Activated naive CD4-positive, alpha-beta T cell treated with anti-CD3 and anti-CD28 coated beads, Interleukin-2, amount 50 U/mL, for 72 hours (primary cell): ENCODE measurements at regions not wholly inside any gene's neighbourhood (a gene's known extent, or its start where the extent isn't known, plus 50 kb on each side); places are given as distances from the start of the nearest gene placed in this dataset.
"Not testable (repeated sequence)": the region's sequence is repeated elsewhere in the genome, so short reads cannot be mapped to it uniquely, and the experiment has no call there.

ENCODE experiments used
- ATAC-seq, 2 donors: fragments of 150-1000 bp; cut with Tn5 transposase; 2 replicates each; pipeline ENCODE4 v1.10.0; 2021; ENCODE audit warnings: mild to moderate bottlenecking in 2 of 2, moderate library complexity in 2 of 2
- DNase-seq, 2 donors: peaks; one replicate each; pipeline ENCODE4 v3.0.0; 2021 to 2022; ENCODE audit warnings: low spot score in 2 of 2
- H3K27ac Mint-ChIP-seq, 2 donors: one replicate each; pipeline ENCODE4 v1.8.0; 2022; ENCODE audit warnings: mild to moderate bottlenecking in 2 of 2, mixed read lengths in 2 of 2
- H3K36me3 Mint-ChIP-seq, 2 donors: one replicate each; pipeline ENCODE4 v1.8.0; 2022; ENCODE audit warnings: mixed read lengths in 2 of 2
- H3K9me3 Mint-ChIP-seq, 2 donors: one replicate each; pipeline ENCODE4 v1.8.0; 2022; ENCODE audit warnings: mixed read lengths in 2 of 2

GRCh38 chr11:38672445-38672844, 2074.4 kb upstream of the RAG2 start:
- Mint-ChIP-seq H3K9me3 (peaks cover 25 to 29% of the 10 kb centered on the region in 2 donors), H3K27ac (no peak overlapping the region), H3K36me3 (peaks cover 0 to 7% of the 10 kb centered on the region in 2 donors)
- ATAC-seq (no peak), DNase-seq (no peak)

- H3K36me3 Mint-ChIP-seq = no peaks in the 10 kb centered on the region
- H3K9me3 Mint-ChIP-seq = peaks cover 6 to 8% of the 10 kb centered on the region in 2 donors
- ATAC-seq = no peak
- no peak for DNase-seq
- no peak overlapping the region for H3K27ac Mint-ChIP-seq
Observed at GRCh38 chr11:38667359-38667758, 2069.3 kb upstream of the RAG2 start.

- H3K9me3 Mint-ChIP-seq = peaks cover 9 to 11% of the 10 kb centered on the region in 2 donors
- no peak overlapping the region for H3K27ac Mint-ChIP-seq
- H3K36me3 Mint-ChIP-seq = no peaks in the 10 kb centered on the region
- no peak for ATAC-seq
- DNase-seq = no peak
Observed at GRCh38 chr11:38648604-38649003, 2050.6 kb upstream of the RAG2 start.

- peaks cover 0 to 6% of the 10 kb centered on the region in 2 donors for H3K36me3 Mint-ChIP-seq
- no peak overlapping the region for H3K27ac Mint-ChIP-seq
- no peak for ATAC-seq
- no peak for DNase-seq
- peaks cover 9 to 11% of the 10 kb centered on the region in 2 donors for H3K9me3 Mint-ChIP-seq
Observed at GRCh38 chr11:38646382-38646781, 2048.3 kb upstream of the RAG2 start.

- Mint-ChIP-seq H3K9me3 (peaks cover 24 to 28% of the 10 kb centered on the region in 2 donors), H3K27ac (no peak overlapping the region), H3K36me3 (peaks cover 0 to 6% of the 10 kb centered on the region in 2 donors)
- ATAC-seq (no peak), DNase-seq (no peak)
Observed at GRCh38 chr11:38640854-38641253, 2042.8 kb upstream of the RAG2 start.

GRCh38 chr11:38612701-38613100, 2014.7 kb upstream of the RAG2 start:
- no peak for DNase-seq
- no peak overlapping the region for H3K27ac Mint-ChIP-seq
- peaks cover 5% of the 10 kb centered on the region in 2 donors for H3K36me3 Mint-ChIP-seq
- no peak for ATAC-seq
- peaks cover 23 to 25% of the 10 kb centered on the region in 2 donors for H3K9me3 Mint-ChIP-seq

GRCh38 chr11:38601371-38601770, 2003.3 kb upstream of the RAG2 start:
- not testable (repeated sequence) for DNase-seq, H3K27ac Mint-ChIP-seq, H3K36me3 Mint-ChIP-seq, ATAC-seq
- H3K9me3 Mint-ChIP-seq = peaks cover 14 to 16% of the 10 kb centered on the region in 2 donors

- Mint-ChIP-seq H3K9me3 (peaks cover 4 to 13% of the 10 kb centered on the region in 2 donors), H3K27ac (no peak overlapping the region), H3K36me3 (peaks cover 0 to 5% of the 10 kb centered on the region in 2 donors)
- no peak for ATAC-seq
- DNase-seq = no peak
Observed at GRCh38 chr11:38598418-38598817, 2000.4 kb upstream of the RAG2 start.

GRCh38 chr11:38595359-38596016, 1997.5 kb upstream of the RAG2 start:
- H3K27ac Mint-ChIP-seq, DNase-seq, H3K9me3 Mint-ChIP-seq, H3K36me3 Mint-ChIP-seq, ATAC-seq: not testable (repeated sequence)

GRCh38 chr11:38594895-38595294, 1996.9 kb upstream of the RAG2 start:
- DNase-seq = no peak
- H3K9me3 Mint-ChIP-seq = peaks cover 0 to 6% of the 10 kb centered on the region in 2 donors
- no peak for ATAC-seq
- H3K27ac Mint-ChIP-seq = no peak overlapping the region
- H3K36me3 Mint-ChIP-seq = peaks cover 0 to 5% of the 10 kb centered on the region in 2 donors

GRCh38 chr11:38593649-38594048, 1995.6 kb upstream of the RAG2 start:
- no peak overlapping the region for H3K27ac Mint-ChIP-seq
- no peak for ATAC-seq
- H3K36me3 Mint-ChIP-seq = peaks cover 0 to 5% of the 10 kb centered on the region in 2 donors
- peaks cover 0 to 6% of the 10 kb centered on the region in 2 donors for H3K9me3 Mint-ChIP-seq
- DNase-seq = no peak

GRCh38 chr11:38582756-38583155, 1984.7 kb upstream of the RAG2 start:
- ATAC-seq = no peak
- peaks cover 5 to 22% of the 10 kb centered on the region in 2 donors for H3K9me3 Mint-ChIP-seq
- no peak for DNase-seq
- H3K36me3 Mint-ChIP-seq = no peaks in the 10 kb centered on the region
- H3K27ac Mint-ChIP-seq = no peak overlapping the region

GRCh38 chr11:38582151-38582550, 1984.1 kb upstream of the RAG2 start:
- H3K27ac Mint-ChIP-seq = no peak overlapping the region
- DNase-seq (no peak), ATAC-seq (no peak)
- peaks cover 7 to 26% of the 10 kb centered on the region in 2 donors for H3K9me3 Mint-ChIP-seq
- no peaks in the 10 kb centered on the region for H3K36me3 Mint-ChIP-seq

GRCh38 chr11:38577769-38578168, 1979.7 kb upstream of the RAG2 start:
- H3K27ac Mint-ChIP-seq = no peak overlapping the region
- ATAC-seq = no peak
- DNase-seq = no peak
- no peaks in the 10 kb centered on the region for H3K36me3 Mint-ChIP-seq
- peaks cover 9 to 21% of the 10 kb centered on the region in 2 donors for H3K9me3 Mint-ChIP-seq

- ATAC-seq = no peak
- Mint-ChIP-seq H3K36me3 (no peaks in the 10 kb centered on the region), H3K27ac (no peak overlapping the region), H3K9me3 (peaks cover under 1 to 1% of the 10 kb centered on the region in 2 donors)
- no peak for DNase-seq
Observed at GRCh38 chr11:38562562-38562961, 1964.5 kb upstream of the RAG2 start.

- Mint-ChIP-seq H3K27ac (no peak overlapping the region), H3K36me3 (no peaks in the 10 kb centered on the region), H3K9me3 (peaks cover 4 to 6% of the 10 kb centered on the region in 2 donors)
- ATAC-seq (no peak), DNase-seq (no peak)
Observed at GRCh38 chr11:38553148-38553547, 1955.1 kb upstream of the RAG2 start.

- no peak for DNase-seq
- Mint-ChIP-seq H3K27ac (no peak overlapping the region), H3K36me3 (no peaks in the 10 kb centered on the region), H3K9me3 (peaks cover 3 to 4% of the 10 kb centered on the region in 2 donors)
- ATAC-seq = no peak
Observed at GRCh38 chr11:38547462-38547861, 1949.4 kb upstream of the RAG2 start.

GRCh38 chr11:38543986-38544385, 1946.0 kb upstream of the RAG2 start:
- Mint-ChIP-seq H3K36me3 (no peaks in the 10 kb centered on the region), H3K9me3 (peaks cover 0 to 5% of the 10 kb centered on the region in 2 donors), H3K27ac (no peak overlapping the region)
- ATAC-seq (no peak), DNase-seq (no peak)
